Fibroblast of the aortic adventitia (primary cell): ENCODE measurements at regions not wholly inside any gene's neighbourhood (a gene's known extent, or its start where the extent isn't known, plus 50 kb on each side); places are given as distances from the start of the nearest gene placed in this dataset.

ENCODE experiments used
- DNase-seq: peaks from one replicate; pipeline ENCODE4 v3.0.0-alpha.2; 2010; ENCODE audit warnings: low read depth
- H3K4me3 ChIP-seq: 2 replicates; pipeline ENCODE4 v1.5.1; 2011; ENCODE audit warnings: low read depth, mild to moderate bottlenecking, control low read depth, low read length, moderate library complexity
- TF ChIP-seq, protein P1 (sequence below): IDR thresholded peaks from 2 replicates; pipeline ENCODE4 v1.5.1; 2011; ENCODE audit warnings: mild to moderate bottlenecking, low read length, control low read depth, inconsistent platforms; ENCODE audit not compliant: insufficient read depth

DNA sequence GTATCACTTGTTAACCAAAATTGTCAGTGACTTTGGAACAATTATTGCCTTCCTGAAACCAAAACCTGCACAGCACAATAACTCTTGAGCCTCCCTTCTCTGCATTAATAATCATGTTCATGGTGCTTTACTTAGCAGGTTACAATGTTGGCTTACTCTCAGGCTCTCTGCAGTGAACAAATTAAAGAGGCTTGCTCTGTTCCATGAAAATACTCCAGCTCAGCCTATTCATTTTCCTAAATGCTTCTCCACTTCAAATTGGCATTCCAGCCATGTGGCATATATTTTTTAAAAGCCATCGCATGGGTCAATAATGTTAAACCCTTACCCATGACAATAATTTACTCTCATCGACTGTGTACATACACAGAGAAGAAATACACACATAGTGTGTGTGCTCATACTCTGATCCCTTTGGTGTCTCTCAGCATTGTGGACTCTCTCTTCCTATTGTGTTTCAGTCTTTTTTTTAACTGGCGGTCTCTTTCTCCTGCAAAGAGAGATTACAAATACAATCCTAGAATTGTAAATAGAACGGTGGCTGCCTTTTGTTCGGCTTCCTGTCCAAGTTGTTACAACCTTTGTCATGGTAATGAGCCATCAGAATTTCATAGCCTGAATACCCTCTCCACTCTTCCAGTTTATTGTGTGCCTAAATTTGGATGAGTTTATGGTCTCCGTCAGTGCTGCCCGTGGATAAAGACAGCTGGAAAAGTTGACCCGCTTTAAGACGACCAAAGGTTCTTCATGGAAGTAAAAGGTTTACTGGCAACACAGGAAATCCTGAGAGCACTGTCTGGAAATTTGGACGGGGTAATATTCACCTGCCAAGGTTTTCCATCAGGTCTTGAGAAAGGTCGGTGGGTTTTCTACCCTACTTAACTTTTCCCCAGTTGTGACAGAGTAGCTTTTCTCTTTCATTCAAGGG, 263.6 kb downstream of the CD83 start:
- TF ChIP-seq, protein P1, sequence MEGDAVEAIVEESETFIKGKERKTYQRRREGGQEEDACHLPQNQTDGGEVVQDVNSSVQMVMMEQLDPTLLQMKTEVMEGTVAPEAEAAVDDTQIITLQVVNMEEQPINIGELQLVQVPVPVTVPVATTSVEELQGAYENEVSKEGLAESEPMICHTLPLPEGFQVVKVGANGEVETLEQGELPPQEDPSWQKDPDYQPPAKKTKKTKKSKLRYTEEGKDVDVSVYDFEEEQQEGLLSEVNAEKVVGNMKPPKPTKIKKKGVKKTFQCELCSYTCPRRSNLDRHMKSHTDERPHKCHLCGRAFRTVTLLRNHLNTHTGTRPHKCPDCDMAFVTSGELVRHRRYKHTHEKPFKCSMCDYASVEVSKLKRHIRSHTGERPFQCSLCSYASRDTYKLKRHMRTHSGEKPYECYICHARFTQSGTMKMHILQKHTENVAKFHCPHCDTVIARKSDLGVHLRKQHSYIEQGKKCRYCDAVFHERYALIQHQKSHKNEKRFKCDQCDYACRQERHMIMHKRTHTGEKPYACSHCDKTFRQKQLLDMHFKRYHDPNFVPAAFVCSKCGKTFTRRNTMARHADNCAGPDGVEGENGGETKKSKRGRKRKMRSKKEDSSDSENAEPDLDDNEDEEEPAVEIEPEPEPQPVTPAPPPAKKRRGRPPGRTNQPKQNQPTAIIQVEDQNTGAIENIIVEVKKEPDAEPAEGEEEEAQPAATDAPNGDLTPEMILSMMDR = no peak

DNA sequence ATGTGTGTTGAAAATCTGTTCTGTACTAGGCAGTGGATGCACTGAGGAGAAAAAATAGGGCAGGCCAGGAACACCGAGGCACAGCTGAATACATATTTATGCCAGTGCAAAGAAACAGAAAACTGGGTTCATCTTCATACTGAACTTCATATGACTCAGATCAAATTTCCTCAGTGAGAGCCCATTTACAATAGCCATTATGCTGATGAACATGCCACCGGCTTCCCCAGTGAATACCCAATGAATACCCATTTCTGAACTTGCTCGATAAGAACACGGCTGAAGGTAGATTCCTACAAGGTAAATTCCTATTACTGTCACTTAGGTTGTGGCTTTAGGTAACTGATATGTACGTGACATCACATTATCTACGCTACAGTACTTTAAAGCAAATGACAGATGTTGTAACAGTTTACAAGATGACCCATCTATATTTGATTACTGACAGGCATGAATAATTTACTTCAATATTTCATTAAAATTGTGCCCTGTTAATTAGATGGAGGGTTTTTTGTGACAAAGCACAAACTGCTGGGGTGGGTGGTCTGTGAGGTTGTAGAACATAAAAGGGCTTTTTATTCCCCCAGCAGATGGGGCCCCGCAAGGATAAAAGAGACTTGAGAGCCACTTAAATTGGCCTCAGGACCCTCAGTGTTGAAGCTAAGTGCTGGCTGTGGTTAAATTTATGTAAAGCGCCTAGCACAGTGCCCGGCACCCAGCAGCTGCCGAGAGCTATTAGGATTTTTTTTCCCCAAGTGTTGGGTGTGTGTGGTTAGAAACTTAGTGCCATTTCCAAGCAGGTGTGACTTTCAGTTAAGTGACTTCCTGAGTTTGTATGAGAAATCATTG, 264.5 kb downstream of the CD83 start:
- no peak overlapping the region for H3K4me3 ChIP-seq
- no peak for DNase-seq
- TF ChIP-seq, protein P1 = no peak

More for the DNA sequence above, 263.6 kb downstream of the CD83 start:
- DNase-seq = no peak
- H3K4me3 ChIP-seq = no peak overlapping the region

DNA sequence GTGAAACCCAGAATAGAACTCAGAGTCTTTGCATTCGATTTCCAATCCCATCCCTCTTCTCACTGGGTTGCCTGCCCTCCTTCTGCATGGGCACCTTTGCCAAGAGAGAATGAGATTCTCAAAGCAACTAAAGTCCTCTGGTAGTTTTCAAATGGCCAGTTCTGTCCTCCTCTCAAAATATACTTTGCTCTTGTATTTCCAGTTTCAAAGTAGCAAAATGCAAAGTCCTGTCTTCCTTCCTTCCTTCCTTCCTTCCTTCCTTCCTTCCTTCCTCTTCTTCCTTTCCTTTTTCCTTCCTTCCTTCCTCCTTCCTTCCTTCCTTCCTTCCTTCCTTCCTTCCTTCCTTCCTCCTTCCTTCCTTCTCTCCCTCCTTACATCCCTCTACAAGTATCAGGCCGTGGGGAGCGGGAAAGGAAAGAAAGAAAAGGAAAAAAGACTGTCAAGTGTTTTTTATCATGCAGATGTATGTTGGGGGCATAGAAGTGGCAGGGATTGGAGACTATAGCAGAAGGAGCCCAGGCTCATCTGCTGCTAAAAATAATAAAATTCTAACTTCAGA, 265.2 kb downstream of the CD83 start:
- TF ChIP-seq, protein P1 = no peak
- no peak for DNase-seq
- H3K4me3 ChIP-seq = no peak overlapping the region

DNA sequence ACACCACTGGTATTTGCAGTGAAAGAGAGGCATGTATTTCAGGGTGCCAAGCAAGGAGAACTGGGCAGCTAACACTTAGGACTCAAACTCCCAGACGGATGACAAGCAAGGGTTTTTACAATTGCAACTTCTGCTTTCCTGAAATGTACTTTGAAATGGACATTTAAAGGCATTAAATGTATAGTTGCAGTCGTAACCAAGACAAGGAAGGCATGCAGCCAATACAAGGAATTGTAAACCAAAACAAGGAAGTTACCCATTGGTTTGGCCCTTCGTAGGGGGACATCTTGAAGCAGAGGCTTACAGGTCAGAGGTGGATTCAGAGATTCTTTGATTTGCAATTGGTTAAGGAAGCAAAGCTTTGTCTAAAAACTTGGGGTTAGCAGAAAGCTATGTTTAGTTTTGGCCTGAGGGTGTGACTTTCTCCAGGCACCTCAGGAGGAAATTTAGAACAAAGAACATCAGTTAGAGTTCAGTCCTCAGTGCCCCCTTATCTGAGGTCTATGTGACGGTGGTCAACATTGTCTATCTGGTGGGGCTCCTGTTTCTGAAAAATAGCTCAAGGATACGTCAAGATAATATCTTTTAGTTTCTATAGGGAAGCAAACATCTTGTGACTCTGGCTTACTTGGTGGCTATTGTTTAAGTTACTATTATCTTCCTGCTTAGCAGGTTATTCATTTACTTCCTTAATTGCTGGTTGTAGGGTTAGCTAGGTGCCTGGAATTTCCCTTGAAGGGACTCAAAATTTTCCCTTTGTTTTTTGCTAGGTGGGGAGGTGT, 266.0 kb downstream of the CD83 start:
- no peak for DNase-seq
- H3K4me3 ChIP-seq = no peak overlapping the region
- TF ChIP-seq, protein P1 = no peak

DNA sequence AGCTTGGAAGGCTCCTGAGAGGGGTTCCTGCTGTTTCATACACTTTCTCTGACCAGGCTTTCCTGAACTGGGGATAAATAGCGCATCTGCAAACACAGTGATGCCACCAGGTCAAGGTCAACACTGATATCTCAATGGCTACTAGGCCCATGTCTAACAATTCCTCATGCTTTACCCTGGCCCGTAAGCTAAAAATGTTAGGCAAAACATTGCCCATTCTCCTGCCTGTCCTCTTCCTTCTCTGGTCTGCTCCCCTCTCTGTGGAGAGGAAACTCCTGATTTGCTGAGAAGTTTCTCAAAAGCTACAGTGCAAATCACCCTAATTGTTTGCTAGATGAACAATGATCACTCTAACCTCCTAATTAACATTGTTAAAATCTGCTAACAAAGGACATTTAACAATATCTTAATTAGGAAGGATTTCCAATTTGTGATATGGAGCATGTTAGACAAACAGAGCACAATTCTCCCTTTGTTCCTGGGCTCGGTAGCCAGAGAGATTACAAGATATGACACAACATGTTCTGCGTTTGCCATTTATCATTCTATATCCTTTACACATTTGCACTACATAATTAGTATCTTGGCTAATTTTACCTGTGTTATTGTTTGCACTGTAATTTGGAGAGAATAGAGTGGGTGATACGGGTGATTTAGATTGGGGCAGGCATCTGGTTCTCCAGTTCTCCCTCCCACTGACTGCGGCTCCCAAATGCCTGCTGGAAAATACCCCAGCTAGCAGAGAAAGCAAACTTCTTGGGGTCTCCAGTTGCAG, 266.8 kb downstream of the CD83 start:
- no peak overlapping the region for H3K4me3 ChIP-seq
- TF ChIP-seq, protein P1 = no peak
- DNase-seq = no peak

DNA sequence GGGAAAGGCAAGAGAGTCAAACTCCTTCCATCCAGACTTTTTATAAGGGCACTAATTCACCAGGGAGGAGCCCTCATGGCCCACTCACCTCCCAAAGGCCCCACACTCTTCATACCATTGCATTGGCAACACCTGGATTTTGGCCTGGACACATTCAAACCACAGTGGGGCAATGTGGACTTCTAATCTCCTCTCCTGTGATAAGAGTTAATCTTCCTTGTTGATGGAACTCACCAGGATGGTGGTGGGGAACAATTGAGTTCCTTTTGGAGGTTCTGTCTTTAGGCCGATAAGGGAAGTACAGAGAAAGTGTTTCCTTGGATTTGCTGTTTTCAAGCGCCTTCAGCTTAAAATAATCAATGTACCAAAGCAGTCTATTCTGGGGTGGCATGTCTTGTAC, 268.7 kb downstream of the CD83 start:
- DNase-seq = no peak
- H3K4me3 ChIP-seq = no peak overlapping the region
- TF ChIP-seq, protein P1 = no peak
